ENCODE measurements at regions not wholly inside any gene's neighbourhood (a gene's known extent, or its start where the extent isn't known, plus 50 kb on each side); places are given as distances from the start of the nearest gene placed in this dataset.

- Histone ChIP-seq H3K9me3 (ENCODE audit: low read depth) (no peaks in the 10 kb centered on the region), H3K4me3 (no peak overlapping the region), H3K4me1 (ENCODE audit: low read depth) (no peaks in the 10 kb centered on the region), H3K36me3 (no peaks in the 10 kb centered on the region), H3K27me3 (no peaks in the 10 kb centered on the region), H3K27ac (no peak overlapping the region)
- no peak for TF ChIP-seq CTCF (IDR thresholded peaks at IDR 0.05; ENCODE audit: low read depth, low read length)
- DNase-seq (ENCODE audit: low read depth in 1 of 2, low spot score in 1 of 2) = peak in 1 of 2 donors; percentile 6
These were observed 1095.2 kb downstream of the GRIK2 start for GRCh38 chr6:102488729-102489128.

- H3K4me1 ChIP-seq (ENCODE audit: low read depth) = no peaks in the 10 kb centered on the region
- no peak for TF ChIP-seq CTCF (IDR thresholded peaks at IDR 0.05; ENCODE audit: low read depth, low read length)
- no peak for DNase-seq (ENCODE audit: low read depth in 1 of 2, low spot score in 1 of 2)
These were observed 1092.0 kb downstream of the GRIK2 start for GRCh38 chr6:102485480-102485879.

GRCh38 chr6:102474041-102474807, 1080.7 kb downstream of the GRIK2 start:
- no peaks in the 10 kb centered on the region for H3K36me3 ChIP-seq
- no peaks in the 10 kb centered on the region for H3K9me3 ChIP-seq (ENCODE audit: low read depth)
- H3K27ac ChIP-seq = no peak overlapping the region
- no peak overlapping the region for H3K4me3 ChIP-seq
- no peak for TF ChIP-seq CTCF (IDR thresholded peaks at IDR 0.05; ENCODE audit: low read depth, low read length)
- H3K4me1 ChIP-seq (ENCODE audit: low read depth) = no peaks in the 10 kb centered on the region
- no peaks in the 10 kb centered on the region for H3K27me3 ChIP-seq
- DNase-seq (ENCODE audit: low read depth in 1 of 2, low spot score in 1 of 2) = no peak

More at GRCh38 chr6:102485480-102485879, 1092.0 kb downstream of the GRIK2 start:
- no peaks in the 10 kb centered on the region for H3K36me3 ChIP-seq
- no peaks in the 10 kb centered on the region for H3K9me3 ChIP-seq (ENCODE audit: low read depth)
- no peak overlapping the region for H3K27ac ChIP-seq
- no peak overlapping the region for H3K4me3 ChIP-seq
- no peaks in the 10 kb centered on the region for H3K27me3 ChIP-seq

- H3K9me3 ChIP-seq (ENCODE audit: low read depth) = no peaks in the 10 kb centered on the region
- H3K4me3 ChIP-seq = no peak overlapping the region
- H3K27ac ChIP-seq = no peak overlapping the region
- no peaks in the 10 kb centered on the region for H3K27me3 ChIP-seq
- no peaks in the 10 kb centered on the region for H3K4me1 ChIP-seq (ENCODE audit: low read depth)
- no peaks in the 10 kb centered on the region for H3K36me3 ChIP-seq
- DNase-seq (ENCODE audit: low read depth in 1 of 2, low spot score in 1 of 2) = no peak
- TF ChIP-seq CTCF (IDR thresholded peaks at IDR 0.05; ENCODE audit: low read depth, low read length) = no peak
These were observed 1065.5 kb downstream of the GRIK2 start for GRCh38 chr6:102458990-102459389.

- H3K4me1 ChIP-seq (ENCODE audit: low read depth) = no peaks in the 10 kb centered on the region
- no peaks in the 10 kb centered on the region for H3K27me3 ChIP-seq
- H3K4me3 ChIP-seq = no peak overlapping the region
- H3K36me3 ChIP-seq = no peaks in the 10 kb centered on the region
- no peak overlapping the region for H3K27ac ChIP-seq
- DNase-seq (ENCODE audit: low read depth in 1 of 2, low spot score in 1 of 2) = no peak
- TF ChIP-seq CTCF (IDR thresholded peaks at IDR 0.05; ENCODE audit: low read depth, low read length) = no peak
- no peaks in the 10 kb centered on the region for H3K9me3 ChIP-seq (ENCODE audit: low read depth)
These were observed 1044.7 kb downstream of the GRIK2 start for GRCh38 chr6:102438171-102438570.
